ENCODE measurements at regions not wholly inside any gene's neighbourhood (a gene's known extent, or its start where the extent isn't known, plus 50 kb on each side); places are given as distances from the start of the nearest gene placed in this dataset.

DNA sequence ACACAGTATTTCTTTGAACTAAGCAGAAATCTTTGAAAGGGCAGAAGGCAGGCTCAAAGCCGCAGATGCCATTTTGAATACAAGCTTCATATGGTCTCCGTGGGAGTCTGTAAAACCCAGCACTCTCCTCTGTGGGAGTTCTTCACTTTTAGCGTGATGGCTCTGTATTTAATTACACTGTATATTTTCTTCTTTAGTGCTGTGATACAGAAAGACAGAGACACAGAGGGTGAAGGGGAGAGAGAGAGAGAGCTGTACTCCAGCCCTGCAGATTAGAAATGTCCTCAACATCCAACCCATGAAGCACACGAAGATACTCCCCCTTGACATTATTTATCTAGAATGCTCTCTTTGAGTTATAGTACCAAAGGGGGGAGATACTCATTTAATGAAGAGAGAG, 752.6 kb upstream of the NR2F2 start:
- H3K4me1 ChIP-seq (ENCODE audit: control insufficient read depth in 1 of 2, insufficient read depth in 2 of 2, low read length in 2 of 2), result no peaks in the 10 kb centered on the region
- H3K27me3 ChIP-seq (ENCODE audit: control insufficient read depth in 1 of 2, insufficient read depth in 2 of 2, low read length in 1 of 2), result no peaks in the 10 kb centered on the region
- WGBS, 2 donors, result 73 to 78% methylated on average over 4 of the region's 4 CpGs
- no peak for DNase-seq
- H3K9me3 ChIP-seq (ENCODE audit: control insufficient read depth, low read length), result no peaks in the 10 kb centered on the region
- intact Hi-C loops (cut with DNase I), result no loop called here
- H3K27ac ChIP-seq (ENCODE audit: low read depth in 1 of 2, low read length in 2 of 2), result no peak overlapping the region
- no peaks in the 10 kb centered on the region for H3K36me3 ChIP-seq (ENCODE audit: control insufficient read depth in 1 of 2, insufficient read depth in 2 of 2, low read length in 1 of 2)
- ATAC-seq (ENCODE audit: low FRiP score), result no peak
- H3K4me3 ChIP-seq (ENCODE audit: low read length in 2 of 2), result no peak overlapping the region

DNA sequence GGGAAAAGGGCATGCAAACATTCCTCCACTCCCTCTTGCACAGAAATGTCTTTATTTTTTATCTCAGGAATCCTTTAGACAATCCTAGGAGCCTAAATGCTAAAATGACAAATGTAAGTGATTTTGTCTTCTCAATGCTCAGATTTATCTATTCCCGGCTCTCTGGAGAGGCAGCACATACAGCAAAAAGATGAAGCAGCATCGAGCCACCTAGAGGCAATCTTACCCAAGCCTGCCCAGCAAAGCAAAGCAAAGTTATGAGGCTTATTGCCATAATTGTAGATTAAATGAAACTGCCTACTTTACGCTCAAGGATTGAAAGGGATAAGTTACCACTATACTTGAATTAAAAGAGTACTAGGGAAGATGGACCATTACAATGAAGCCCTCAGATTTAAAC, 750.4 kb upstream of the NR2F2 start:
- Histone ChIP-seq H3K9me3 (ENCODE audit: control insufficient read depth, low read length) (no peaks in the 10 kb centered on the region), H3K4me3 (ENCODE audit: low read length in 2 of 2) (no peak overlapping the region), H3K27ac (ENCODE audit: low read depth in 1 of 2, low read length in 2 of 2) (no peak overlapping the region), H3K27me3 (ENCODE audit: control insufficient read depth in 1 of 2, insufficient read depth in 2 of 2, low read length in 1 of 2) (no peaks in the 10 kb centered on the region), H3K4me1 (ENCODE audit: control insufficient read depth in 1 of 2, insufficient read depth in 2 of 2, low read length in 2 of 2) (no peaks in the 10 kb centered on the region), H3K36me3 (ENCODE audit: control insufficient read depth in 1 of 2, insufficient read depth in 2 of 2, low read length in 1 of 2) (no peaks in the 10 kb centered on the region)
- DNase-seq (no peak), ATAC-seq (ENCODE audit: low FRiP score) (no peak)
- WGBS, 2 donors, result 67 to 75% methylated on average over 3 of the region's 3 CpGs
- intact Hi-C loops (cut with DNase I), result no loop called here

DNA sequence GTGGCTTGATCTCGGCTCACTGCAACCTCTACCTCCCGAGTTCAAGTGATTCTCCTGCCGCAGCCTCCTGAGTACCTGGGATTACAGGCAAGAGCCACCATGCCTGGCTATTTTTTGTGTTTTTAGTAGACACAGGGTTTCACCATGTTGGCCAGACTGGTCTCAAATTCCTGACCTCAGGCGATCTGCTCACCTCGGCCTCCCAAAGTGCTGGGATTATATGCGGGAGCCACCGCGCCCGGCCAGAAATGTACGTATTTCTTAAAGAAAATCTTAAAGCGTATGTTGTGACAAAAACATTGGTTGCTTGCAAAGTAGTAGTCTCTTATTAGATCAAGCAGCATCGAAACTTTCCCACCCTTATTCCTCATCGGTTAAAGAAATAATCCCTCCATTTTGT, 748.9 kb upstream of the NR2F2 start:
- Histone ChIP-seq H3K27ac (ENCODE audit: low read depth in 1 of 2, low read length in 2 of 2) (no peak overlapping the region), H3K36me3 (ENCODE audit: control insufficient read depth in 1 of 2, insufficient read depth in 2 of 2, low read length in 1 of 2) (no peaks in the 10 kb centered on the region), H3K4me3 (ENCODE audit: low read length in 2 of 2) (no peak overlapping the region), H3K27me3 (ENCODE audit: control insufficient read depth in 1 of 2, insufficient read depth in 2 of 2, low read length in 1 of 2) (no peaks in the 10 kb centered on the region), H3K4me1 (ENCODE audit: control insufficient read depth in 1 of 2, insufficient read depth in 2 of 2, low read length in 2 of 2) (no peaks in the 10 kb centered on the region), H3K9me3 (ENCODE audit: control insufficient read depth, low read length) (no peaks in the 10 kb centered on the region)
- WGBS, 2 donors, result 93 to 98% methylated on average over 13 of the region's 13 CpGs
- no peak for ATAC-seq (ENCODE audit: low FRiP score)
- intact Hi-C loops (cut with DNase I), result no loop called here
- DNase-seq, result no peak

DNA sequence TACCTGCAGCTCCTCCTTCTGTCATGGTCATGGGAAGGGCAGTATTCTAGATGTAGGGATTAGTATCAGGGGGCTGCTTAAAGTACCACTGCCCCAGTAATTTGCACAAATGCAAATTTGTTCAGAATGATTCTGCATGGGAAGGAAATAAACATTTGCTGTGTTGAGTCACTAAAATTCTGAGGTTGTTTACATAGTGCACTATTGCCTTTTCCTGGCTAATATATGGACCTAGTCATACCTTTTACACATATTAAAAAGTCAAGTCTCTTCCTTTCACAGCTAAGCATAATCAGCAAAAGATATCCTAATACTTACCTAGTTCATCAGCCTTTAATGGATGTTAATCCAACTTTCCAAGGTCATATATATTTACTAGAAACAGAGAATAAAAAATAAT, 746.4 kb upstream of the NR2F2 start:
- DNase-seq, result no peak
- intact Hi-C loops (cut with DNase I), result no loop called here
- no peaks in the 10 kb centered on the region for H3K36me3 ChIP-seq (ENCODE audit: control insufficient read depth in 1 of 2, insufficient read depth in 2 of 2, low read length in 1 of 2)
- ATAC-seq (ENCODE audit: low FRiP score), result no peak
- H3K4me1 ChIP-seq (ENCODE audit: control insufficient read depth in 1 of 2, insufficient read depth in 2 of 2, low read length in 2 of 2), result no peaks in the 10 kb centered on the region
- no peak overlapping the region for H3K27ac ChIP-seq (ENCODE audit: low read depth in 1 of 2, low read length in 2 of 2)
- no peaks in the 10 kb centered on the region for H3K9me3 ChIP-seq (ENCODE audit: control insufficient read depth, low read length)
- no peaks in the 10 kb centered on the region for H3K27me3 ChIP-seq (ENCODE audit: control insufficient read depth in 1 of 2, insufficient read depth in 2 of 2, low read length in 1 of 2)
- no peak overlapping the region for H3K4me3 ChIP-seq (ENCODE audit: low read length in 2 of 2)

DNA sequence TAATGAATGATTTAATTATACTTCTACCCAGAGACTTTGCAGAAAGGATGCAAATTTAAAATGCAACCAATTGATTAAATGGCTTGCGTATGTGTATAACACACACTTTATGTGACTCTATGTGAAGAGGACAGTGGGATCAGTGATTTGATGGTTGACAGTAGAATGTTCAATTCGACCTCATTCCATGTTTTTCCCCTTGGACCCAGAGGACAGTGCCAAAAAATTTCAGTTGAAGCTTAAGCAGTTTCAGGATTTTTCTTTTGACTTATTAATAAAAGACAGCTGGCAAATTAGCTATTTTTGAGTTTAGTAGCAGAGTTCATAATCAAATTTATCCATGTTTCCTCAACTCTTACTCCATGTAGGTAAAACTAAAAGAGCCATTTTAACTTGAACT, 742.4 kb upstream of the NR2F2 start:
- ATAC-seq (ENCODE audit: low FRiP score) (no peak), DNase-seq (no peak)
- intact Hi-C loops (cut with DNase I), result no loop called here
- H3K4me1 ChIP-seq (ENCODE audit: control insufficient read depth in 1 of 2, insufficient read depth in 2 of 2, low read length in 2 of 2), result peaks cover 0 to 2% of the 10 kb centered on the region in 2 donors
- H3K9me3 ChIP-seq (ENCODE audit: control insufficient read depth, low read length), result no peaks in the 10 kb centered on the region
- H3K36me3 ChIP-seq (ENCODE audit: control insufficient read depth in 1 of 2, insufficient read depth in 2 of 2, low read length in 1 of 2), result no peaks in the 10 kb centered on the region
- no peaks in the 10 kb centered on the region for H3K27me3 ChIP-seq (ENCODE audit: control insufficient read depth in 1 of 2, insufficient read depth in 2 of 2, low read length in 1 of 2)
- H3K27ac ChIP-seq (ENCODE audit: low read depth in 1 of 2, low read length in 2 of 2), result no peak overlapping the region
- no peak overlapping the region for H3K4me3 ChIP-seq (ENCODE audit: low read length in 2 of 2)
- 75 to 84% methylated on average over 2 of the region's 2 CpGs for WGBS, 2 donors

DNA sequence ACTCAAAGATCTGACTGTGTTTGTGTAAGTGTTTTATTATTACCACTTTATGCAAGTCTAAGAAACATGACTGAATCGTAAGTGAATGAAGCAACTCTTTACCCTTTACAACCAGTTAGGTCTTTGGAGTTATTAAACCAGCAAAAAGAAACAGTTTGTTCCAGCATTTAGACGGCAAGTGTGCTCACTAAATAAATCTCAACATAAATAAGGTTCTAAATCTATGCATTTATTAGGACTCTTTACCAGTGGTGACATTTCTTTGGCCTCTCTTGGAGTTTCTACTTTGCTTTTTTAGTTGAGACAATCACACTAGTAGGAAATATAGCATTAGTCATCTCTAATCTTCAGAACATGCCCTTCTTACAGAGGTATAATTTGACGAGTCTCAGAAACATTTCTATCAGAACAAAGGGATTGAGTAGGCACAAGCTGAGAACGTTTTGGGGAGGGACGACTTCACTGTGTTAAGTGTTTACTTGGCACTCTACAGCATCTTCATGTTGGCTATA, 739.9 kb upstream of the NR2F2 start:
- DNase-seq, result no peak
- Histone ChIP-seq H3K27me3 (ENCODE audit: control insufficient read depth in 1 of 2, insufficient read depth in 2 of 2, low read length in 1 of 2) (no peaks in the 10 kb centered on the region), H3K4me3 (ENCODE audit: low read length in 2 of 2) (no peak overlapping the region), H3K27ac (ENCODE audit: low read depth in 1 of 2, low read length in 2 of 2) (peak overlapping the region in 1 of 2 donors; percentile 14), H3K9me3 (ENCODE audit: control insufficient read depth, low read length) (no peaks in the 10 kb centered on the region), H3K4me1 (ENCODE audit: control insufficient read depth in 1 of 2, insufficient read depth in 2 of 2, low read length in 2 of 2) (peaks cover 0 to 2% of the 10 kb centered on the region in 2 donors), H3K36me3 (ENCODE audit: control insufficient read depth in 1 of 2, insufficient read depth in 2 of 2, low read length in 1 of 2) (no peaks in the 10 kb centered on the region)
- WGBS, 2 donors, result 7 to 12% methylated on average over 5 of the region's 5 CpGs
- intact Hi-C loops (cut with DNase I), result no loop called here
- no peak for ATAC-seq (ENCODE audit: low FRiP score)

DNA sequence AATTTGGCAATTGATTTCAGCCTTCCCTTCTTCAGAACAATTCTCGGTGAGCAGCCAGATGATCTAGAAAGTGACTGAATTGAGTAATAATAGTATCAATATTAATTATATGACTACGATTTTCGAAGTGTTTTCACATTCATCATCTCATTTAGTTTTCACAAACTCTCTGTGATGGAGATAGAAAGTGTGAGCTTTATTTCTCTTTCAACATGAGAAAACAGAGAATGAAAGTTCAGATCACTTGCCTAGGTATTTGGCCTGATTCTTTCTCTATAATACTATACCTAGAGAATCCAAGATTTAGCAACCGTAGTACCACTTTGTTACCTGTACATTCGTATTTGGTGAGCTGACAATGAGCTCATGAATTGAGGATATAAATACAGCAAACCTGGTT, 739.2 kb upstream of the NR2F2 start:
- Histone ChIP-seq H3K27me3 (ENCODE audit: control insufficient read depth in 1 of 2, insufficient read depth in 2 of 2, low read length in 1 of 2) (no peaks in the 10 kb centered on the region), H3K36me3 (ENCODE audit: control insufficient read depth in 1 of 2, insufficient read depth in 2 of 2, low read length in 1 of 2) (no peaks in the 10 kb centered on the region), H3K9me3 (ENCODE audit: control insufficient read depth, low read length) (no peaks in the 10 kb centered on the region), H3K4me3 (ENCODE audit: low read length in 2 of 2) (no peak overlapping the region), H3K27ac (ENCODE audit: low read depth in 1 of 2, low read length in 2 of 2) (no peak overlapping the region), H3K4me1 (ENCODE audit: control insufficient read depth in 1 of 2, insufficient read depth in 2 of 2, low read length in 2 of 2) (peaks cover 0 to 2% of the 10 kb centered on the region in 2 donors)
- ATAC-seq (ENCODE audit: low FRiP score) (no peak), DNase-seq (no peak)
- intact Hi-C loops (cut with DNase I), result no loop called here
- WGBS, 2 donors, result 90% methylated on average over 5 of the region's 5 CpGs

DNA sequence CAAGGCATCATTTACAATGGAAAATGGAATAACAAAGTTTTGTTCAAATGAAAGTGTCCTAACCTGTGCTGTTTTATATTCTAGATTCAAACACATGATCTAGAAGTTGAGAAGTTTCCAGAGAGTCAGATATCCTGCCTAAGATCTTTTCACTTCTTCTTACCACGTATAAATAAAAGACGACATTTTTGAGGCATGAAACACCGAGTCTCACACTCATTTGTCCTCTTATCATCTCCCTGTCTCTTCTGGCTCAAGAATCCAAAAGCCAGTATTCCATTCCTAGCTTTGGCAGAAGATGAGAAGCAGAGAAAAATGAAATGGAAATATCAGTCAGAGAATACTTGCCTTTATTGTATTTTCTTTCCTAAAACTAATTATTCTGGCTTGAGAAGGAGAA, 738.6 kb upstream of the NR2F2 start:
- H3K4me1 ChIP-seq (ENCODE audit: control insufficient read depth in 1 of 2, insufficient read depth in 2 of 2, low read length in 2 of 2), result peaks cover 0 to 2% of the 10 kb centered on the region in 2 donors
- intact Hi-C loops (cut with DNase I), result no loop called here
- H3K36me3 ChIP-seq (ENCODE audit: control insufficient read depth in 1 of 2, insufficient read depth in 2 of 2, low read length in 1 of 2), result no peaks in the 10 kb centered on the region
- WGBS, 2 donors, result 17 to 31% methylated on average over 3 of the region's 3 CpGs
- ATAC-seq (ENCODE audit: low FRiP score), result no peak
- H3K27me3 ChIP-seq (ENCODE audit: control insufficient read depth in 1 of 2, insufficient read depth in 2 of 2, low read length in 1 of 2), result no peaks in the 10 kb centered on the region
- H3K9me3 ChIP-seq (ENCODE audit: control insufficient read depth, low read length), result no peaks in the 10 kb centered on the region
- H3K27ac ChIP-seq (ENCODE audit: low read depth in 1 of 2, low read length in 2 of 2), result no peak overlapping the region
- no peak for DNase-seq
- H3K4me3 ChIP-seq (ENCODE audit: low read length in 2 of 2), result no peak overlapping the region

DNA sequence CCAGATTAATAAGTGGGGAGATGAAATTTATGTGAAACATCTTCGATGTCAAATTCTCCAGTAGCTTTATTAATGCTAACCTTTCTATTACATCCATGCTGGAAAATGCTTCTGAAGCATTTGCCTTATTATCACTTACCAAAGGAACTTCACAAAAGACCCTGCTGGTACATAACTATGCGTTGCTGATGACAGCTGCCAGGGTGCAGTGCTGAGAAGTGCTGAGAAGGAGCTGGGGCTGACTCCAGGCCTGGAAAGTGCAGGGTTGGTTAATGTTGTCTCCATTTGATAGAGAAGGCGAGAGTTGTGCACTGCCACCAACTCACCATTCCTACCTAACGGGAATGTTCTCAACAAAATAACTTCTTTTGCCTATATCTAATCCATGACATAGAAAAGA, 736.0 kb upstream of the NR2F2 start:
- intact Hi-C loops (cut with DNase I), result no loop called here
- no peak overlapping the region for H3K27ac ChIP-seq (ENCODE audit: low read depth in 1 of 2, low read length in 2 of 2)
- no peak for ATAC-seq (ENCODE audit: low FRiP score)
- 93 to 97% methylated on average over 4 of the region's 4 CpGs for WGBS, 2 donors
- H3K4me1 ChIP-seq (ENCODE audit: control insufficient read depth in 1 of 2, insufficient read depth in 2 of 2, low read length in 2 of 2), result peaks cover 0 to 2% of the 10 kb centered on the region in 2 donors
- no peaks in the 10 kb centered on the region for H3K9me3 ChIP-seq (ENCODE audit: control insufficient read depth, low read length)
- H3K36me3 ChIP-seq (ENCODE audit: control insufficient read depth in 1 of 2, insufficient read depth in 2 of 2, low read length in 1 of 2), result no peaks in the 10 kb centered on the region
- H3K27me3 ChIP-seq (ENCODE audit: control insufficient read depth in 1 of 2, insufficient read depth in 2 of 2, low read length in 1 of 2), result no peaks in the 10 kb centered on the region
- no peak for DNase-seq
- no peak overlapping the region for H3K4me3 ChIP-seq (ENCODE audit: low read length in 2 of 2)

All from aorta (tissue), 5 donors.